IMR-90 (cell line): ENCODE measurements at regions not wholly inside any gene's neighbourhood (a gene's known extent, or its start where the extent isn't known, plus 50 kb on each side); places are given as distances from the start of the nearest gene placed in this dataset.

Source experiments
- ATAC-seq: fragments of 200-7000 bp; cut with Tn5 transposase; 2 replicates; pipeline ENCODE4 v1.9.1; 2020; ENCODE audit warnings: low read depth, mild to moderate bottlenecking, moderate library complexity
- BruUV-seq: library from RNA; stranded (reverse); fragments of 400-500 nt; replicated peaks from 2 replicates; lab custom pipeline; 2021; lab: Mats Ljungman, UMichigan
- CTCF ChIA-PET: fragments of 300-600 bp; formaldehyde crosslinking; extraction: SDS; loops from one replicate; lab custom pipeline; 2021; ENCODE audit warnings: antibody characterized with exemption; lab: Yijun Ruan, JAX
- POLR2A ChIA-PET: fragments of 300-600 bp; sonication (Branson Sonifier 250); formaldehyde crosslinking; loops from one replicate; lab custom pipeline; 2022; ENCODE audit warnings: antibody characterized with exemption; ENCODE audit not compliant: unreplicated experiment; lab: Charles Lee
- DNase-seq: peaks from one replicate; pipeline ENCODE4 v3.0.0; 2013
- H2AFZ ChIP-seq: replicated peaks from 2 replicates; pipeline ENCODE3; 2013; ENCODE audit warnings: low read length, mild to moderate bottlenecking; ENCODE audit not compliant: poor library complexity
- H2AK5ac ChIP-seq: 2 replicates; pipeline ENCODE4 v1.6.1; 2013; ENCODE audit warnings: low read depth, low read length, inconsistent platforms
- H2AK9ac ChIP-seq: replicated peaks from 2 replicates; pipeline ENCODE3; 2013; ENCODE audit warnings: mild to moderate bottlenecking, low read depth, low read length, moderate library complexity; ENCODE audit not compliant: poor library complexity
- H2BK120ac ChIP-seq: 2 replicates; pipeline ENCODE4 v1.6.1; 2013; ENCODE audit warnings: low read depth, low read length, inconsistent platforms
- H2BK15ac ChIP-seq: 3 replicates; pipeline ENCODE4 v1.6.1; 2013; ENCODE audit warnings: low read depth, low read length, inconsistent platforms
- H2BK20ac ChIP-seq: 2 replicates; pipeline ENCODE4 v1.6.1; 2013; ENCODE audit warnings: low read depth, mild to moderate bottlenecking, inconsistent platforms, low read length, moderate library complexity
- H2BK5ac ChIP-seq: 2 replicates; pipeline ENCODE4 v1.6.1; 2013; ENCODE audit warnings: mild to moderate bottlenecking, low read depth, low read length, inconsistent platforms; ENCODE audit not compliant: poor library complexity, severe bottlenecking
- H3K14ac ChIP-seq: replicated peaks from 2 replicates; pipeline ENCODE4 v1.6.1; 2013; ENCODE audit warnings: low read depth, low read length, inconsistent platforms
- H3K18ac ChIP-seq: 2 replicates; pipeline ENCODE4 v1.6.1; 2013; ENCODE audit warnings: low read depth, low read length, control low read depth
- H3K23ac ChIP-seq: 2 replicates; pipeline ENCODE4 v1.6.1; 2013; ENCODE audit warnings: low read depth, low read length, inconsistent platforms
- H3K27ac ChIP-seq: 2 replicates; pipeline ENCODE4 v1.5.1; 2013; ENCODE audit warnings: mild to moderate bottlenecking, control low read depth, low read length; ENCODE audit not compliant: insufficient read depth
- H3K27me3 ChIP-seq: 2 replicates; pipeline ENCODE4 v1.6.1; 2013; ENCODE audit warnings: low read length; ENCODE audit not compliant: control insufficient read depth, insufficient read depth
- H3K36me3 ChIP-seq: 2 replicates; pipeline ENCODE4 v1.6.1; 2013; ENCODE audit warnings: low read length, mixed read lengths; ENCODE audit not compliant: control insufficient read depth, insufficient read depth
- H3K4ac ChIP-seq: 2 replicates; pipeline ENCODE4 v1.6.1; 2013; ENCODE audit warnings: low read depth, low read length, inconsistent platforms
- H3K4me1 ChIP-seq: 2 replicates; pipeline ENCODE4 v1.6.1; 2013; ENCODE audit warnings: low read length, mixed read lengths; ENCODE audit not compliant: control insufficient read depth, insufficient read depth
- H3K4me2 ChIP-seq: 2 replicates; pipeline ENCODE4 v1.6.1; 2013; ENCODE audit warnings: low read depth, mild to moderate bottlenecking, control low read depth, low read length, moderate library complexity
- H3K4me3 ChIP-seq: 2 replicates; pipeline ENCODE4 v1.5.1; 2013; ENCODE audit warnings: low read depth, mild to moderate bottlenecking, control low read depth, low read length, moderate library complexity; ENCODE audit not compliant: insufficient read depth
- H3K56ac ChIP-seq: 2 replicates; pipeline ENCODE4 v1.6.1; 2013; ENCODE audit warnings: low read length, inconsistent platforms; ENCODE audit not compliant: insufficient read depth; ENCODE audit errors: extremely low read depth
- H3K79me1 ChIP-seq, 2 experiments: 2 replicates each; pipeline ENCODE4 v1.6.1; 2013; ENCODE audit warnings: low read length in 2 of 2, inconsistent platforms in 1 of 2, low read depth in 1 of 2
- H3K9ac ChIP-seq: 2 replicates; pipeline ENCODE4 v1.6.1; 2013; ENCODE audit warnings: low read depth, low read length, control low read depth
- H3K9me1 ChIP-seq: 2 replicates; pipeline ENCODE4 v1.6.1; 2013; ENCODE audit warnings: low read length, inconsistent platforms; ENCODE audit not compliant: insufficient read depth
- H3K9me3 ChIP-seq: 2 replicates; pipeline ENCODE4 v1.6.1; 2013; ENCODE audit warnings: low read length; ENCODE audit not compliant: control insufficient read depth, insufficient read depth
- H4K20me1 ChIP-seq: 2 replicates; pipeline ENCODE4 v1.6.1; 2013; ENCODE audit warnings: low read length, inconsistent platforms; ENCODE audit not compliant: insufficient read depth
- H4K5ac ChIP-seq: 2 replicates; pipeline ENCODE4 v1.6.1; 2013; ENCODE audit warnings: mild to moderate bottlenecking, low read depth, low read length, control low read depth
- H4K8ac ChIP-seq, 2 experiments: 2 replicates each; pipeline ENCODE4 v1.6.1; 2013; ENCODE audit warnings: low read depth in 2 of 2, low read length in 2 of 2, control low read depth in 1 of 2, inconsistent platforms in 1 of 2
- H4K91ac ChIP-seq: 2 replicates; pipeline ENCODE4 v1.6.1; 2013; ENCODE audit warnings: low read depth, low read length, inconsistent platforms; ENCODE audit not compliant: insufficient read depth
- BHLHE40 ChIP-seq: fragments of 150-350 bp; IDR thresholded peaks from 2 replicates; pipeline ENCODE4 v1.6.1; 2016; ENCODE audit warnings: mild to moderate bottlenecking, low read depth, low read length
- CEBPB ChIP-seq: IDR thresholded peaks from 2 replicates; pipeline ENCODE4 v1.6.1; 2012; ENCODE audit warnings: low read depth, low read length, improper control_type of control experiment
- CHD1 ChIP-seq: IDR thresholded peaks from 2 replicates; pipeline ENCODE4 v1.6.1; 2012; ENCODE audit warnings: low read depth, low read length, improper control_type of control experiment
- ELK1 ChIP-seq: fragments of 150-350 bp; IDR thresholded peaks from 2 replicates; pipeline ENCODE4 v1.6.1; 2016; ENCODE audit warnings: low read depth, mild to moderate bottlenecking, low read length, moderate library complexity, borderline replicate concordance
- FOS ChIP-seq: fragments of 150-350 bp; IDR thresholded peaks from 2 replicates; pipeline ENCODE4 v1.6.1; 2016; ENCODE audit warnings: low read depth, low read length
- MAFK ChIP-seq: IDR thresholded peaks from 2 replicates; pipeline ENCODE4 v1.6.1; 2012; ENCODE audit warnings: low read depth, low read length, improper control_type of control experiment
- MAZ ChIP-seq: IDR thresholded peaks from 2 replicates; pipeline ENCODE4 v1.6.1; 2012; ENCODE audit warnings: low read depth, mild to moderate bottlenecking, low read length, improper control_type of control experiment, moderate library complexity, borderline replicate concordance
- MXI1 ChIP-seq: IDR thresholded peaks from 2 replicates; pipeline ENCODE4 v1.6.1; 2012; ENCODE audit warnings: low read depth, mild to moderate bottlenecking, low read length, moderate library complexity, borderline replicate concordance
- NFE2L2 ChIP-seq: fragments of 150-350 bp; IDR thresholded peaks from 2 replicates; pipeline ENCODE4 v1.6.1; 2016; ENCODE audit warnings: low read depth, mild to moderate bottlenecking, low read length
- POLR2A ChIP-seq: IDR thresholded peaks from 2 replicates; pipeline ENCODE4 v1.6.1; 2012; ENCODE audit warnings: mild to moderate bottlenecking, low read depth, low read length
- RAD21 ChIP-seq: IDR thresholded peaks from 2 replicates; pipeline ENCODE4 v1.6.1; 2012; ENCODE audit warnings: low read length, improper control_type of control experiment
- RCOR1 ChIP-seq: IDR thresholded peaks from 2 replicates; pipeline ENCODE4 v1.6.1; 2012; ENCODE audit warnings: mild to moderate bottlenecking, low read length, improper control_type of control experiment; ENCODE audit not compliant: insufficient replicate concordance
- RFX5 ChIP-seq: IDR thresholded peaks from 2 replicates; pipeline ENCODE4 v1.8.0; 2012; ENCODE audit warnings: low read depth, mild to moderate bottlenecking, low read length, moderate library complexity
- SMC3 ChIP-seq: fragments of 150-350 bp; IDR thresholded peaks from 2 replicates; pipeline ENCODE4 v1.6.1; 2016; ENCODE audit warnings: low read depth, mild to moderate bottlenecking, antibody characterized with exemption, low read length, moderate library complexity
- whole genome bisulfite sequencing, 2 experiments: methylation state at CpG; one replicate each; pipeline versions ENCODE4 v1.1.5 to v1.1.7; 2013; ENCODE audit warnings: missing lambda C conversion rate in 2 of 2; ENCODE audit not compliant: insufficient read length in 1 of 2; ENCODE audit errors: extremely low coverage in 2 of 2; 5-methylcytosine and 5-hydroxymethylcytosine counted together
- dilution Hi-C: fragments of 300-500 bp; cut with HindIII; formaldehyde crosslinking; loops from one replicate; pipeline ENCODE4 v1.14.3; 2018; ENCODE audit warnings: low sequenced_read_pairs; ENCODE audit not compliant: unreplicated experiment
- in situ Hi-C: fragments of 300-500 bp; cut with MboI; formaldehyde crosslinking; loops from 3 replicates; pipeline ENCODE4 v1.14.3; 2019; ENCODE audit warnings: low sequenced_read_pairs, inconsistent platforms, mixed read lengths
- intact Hi-C: fragments of 100-400 bp; cut with micrococcal nuclease; formaldehyde crosslinking; loops from 2 replicates; pipeline ENCODE4 v1.10.0; 2022
- TF ChIP-seq, protein P1 (sequence below): conservative IDR thresholded peaks from 2 replicates; pipeline ENCODE4 v1.5.1; 2012; ENCODE audit warnings: mild to moderate bottlenecking, low read depth, low read length, improper control_type of control experiment
- TF ChIP-seq, protein P2 (sequence below): fragments of 150-350 bp; IDR thresholded peaks from 2 replicates; pipeline ENCODE4 v1.6.1; 2017; ENCODE audit warnings: mild to moderate bottlenecking, antibody characterized with exemption, low read length, low read depth

DNA sequence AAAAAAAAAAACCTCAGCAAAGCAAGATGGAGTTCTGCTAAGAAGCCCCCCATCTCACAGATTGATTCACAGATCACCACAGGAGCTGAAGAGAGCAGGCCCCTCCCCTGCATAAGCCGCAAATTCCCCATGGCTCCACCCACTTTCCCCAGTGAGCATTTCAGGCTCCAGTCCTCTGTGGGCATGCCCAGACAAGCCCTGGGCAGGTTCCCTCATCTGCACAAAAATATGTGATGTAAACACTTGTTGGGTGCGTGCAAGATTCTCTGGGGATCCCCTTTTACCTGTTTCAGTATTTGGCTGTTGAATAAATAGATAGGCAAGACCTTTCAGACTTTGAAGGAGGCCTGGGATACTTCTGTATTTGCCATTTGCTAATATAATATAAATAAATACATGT, 514.3 kb downstream of the PCDH7 start:
- Histone ChIP-seq H2AK5ac (no peak overlapping the region), H3K4ac (no peak overlapping the region), H3K9ac (no peak overlapping the region), H2AK9ac (no peak overlapping the region), H3K4me3 (no peak overlapping the region), H2BK120ac (no peak overlapping the region), H3K9me1 (no peaks in the 10 kb centered on the region), H3K23ac (no peak overlapping the region), H3K4me2 (no peak overlapping the region), H3K14ac (no peak overlapping the region), H4K91ac (no peak overlapping the region), H2BK15ac (no peak overlapping the region), H2BK5ac (no peak overlapping the region), H3K27me3 (no peaks in the 10 kb centered on the region), H3K9me3 (peaks cover 6% of the 10 kb centered on the region; the same call in 1 of the 2 replicates), H4K20me1 (no peaks in the 10 kb centered on the region), H3K27ac (no peak overlapping the region), H3K18ac (no peak overlapping the region), H2BK20ac (no peak overlapping the region), H2AFZ (no peak overlapping the region), H4K8ac (no peak overlapping the region), H3K56ac (no peak overlapping the region), H4K5ac (no peak overlapping the region), H3K36me3 (no peaks in the 10 kb centered on the region), H3K79me1 (no peaks in the 10 kb centered on the region), H3K4me1 (no peaks in the 10 kb centered on the region)
- CTCF ChIA-PET, result no interaction called here
- BruUV-seq, result no TSS peak
- intact Hi-C loops, result no loop called here
- POLR2A ChIA-PET, result no interaction called here
- no CpG with 5 or more reads among the region's 2 CpGs for WGBS, 2 experiments
- dilution Hi-C loops, result no loop called here
- in situ Hi-C loops, result no loop called here
- DNase-seq (no peak), ATAC-seq (no peak)
- TF ChIP-seq FOS (no peak), NFE2L2 (no peak), BHLHE40 (no peak), SMC3 (no peak), RAD21 (no peak), RCOR1 (no peak), ELK1 (no peak), RFX5 (no peak), MXI1 (no peak), MAZ (no peak), POLR2A (no peak), MAFK (no peak), CEBPB (no peak), CHD1 (no peak)
- TF ChIP-seq, protein P1, sequence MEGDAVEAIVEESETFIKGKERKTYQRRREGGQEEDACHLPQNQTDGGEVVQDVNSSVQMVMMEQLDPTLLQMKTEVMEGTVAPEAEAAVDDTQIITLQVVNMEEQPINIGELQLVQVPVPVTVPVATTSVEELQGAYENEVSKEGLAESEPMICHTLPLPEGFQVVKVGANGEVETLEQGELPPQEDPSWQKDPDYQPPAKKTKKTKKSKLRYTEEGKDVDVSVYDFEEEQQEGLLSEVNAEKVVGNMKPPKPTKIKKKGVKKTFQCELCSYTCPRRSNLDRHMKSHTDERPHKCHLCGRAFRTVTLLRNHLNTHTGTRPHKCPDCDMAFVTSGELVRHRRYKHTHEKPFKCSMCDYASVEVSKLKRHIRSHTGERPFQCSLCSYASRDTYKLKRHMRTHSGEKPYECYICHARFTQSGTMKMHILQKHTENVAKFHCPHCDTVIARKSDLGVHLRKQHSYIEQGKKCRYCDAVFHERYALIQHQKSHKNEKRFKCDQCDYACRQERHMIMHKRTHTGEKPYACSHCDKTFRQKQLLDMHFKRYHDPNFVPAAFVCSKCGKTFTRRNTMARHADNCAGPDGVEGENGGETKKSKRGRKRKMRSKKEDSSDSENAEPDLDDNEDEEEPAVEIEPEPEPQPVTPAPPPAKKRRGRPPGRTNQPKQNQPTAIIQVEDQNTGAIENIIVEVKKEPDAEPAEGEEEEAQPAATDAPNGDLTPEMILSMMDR, result no peak
- TF ChIP-seq, protein P2, sequence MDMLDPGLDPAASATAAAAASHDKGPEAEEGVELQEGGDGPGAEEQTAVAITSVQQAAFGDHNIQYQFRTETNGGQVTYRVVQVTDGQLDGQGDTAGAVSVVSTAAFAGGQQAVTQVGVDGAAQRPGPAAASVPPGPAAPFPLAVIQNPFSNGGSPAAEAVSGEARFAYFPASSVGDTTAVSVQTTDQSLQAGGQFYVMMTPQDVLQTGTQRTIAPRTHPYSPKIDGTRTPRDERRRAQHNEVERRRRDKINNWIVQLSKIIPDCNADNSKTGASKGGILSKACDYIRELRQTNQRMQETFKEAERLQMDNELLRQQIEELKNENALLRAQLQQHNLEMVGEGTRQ, result no peak
